K562 (cell line): ENCODE measurements at regions not wholly inside any gene's neighbourhood (a gene's known extent, or its start where the extent isn't known, plus 50 kb on each side); places are given as distances from the start of the nearest gene placed in this dataset.
A peak's percentile ranks its signal among the peaks of the same experiment; 100 is the strongest.

Experiments used
- ATAC-seq: fragments of 200-7000 bp; cut with Tn5 transposase; 3 replicates; pipeline ENCODE4 v1.9.1; 2020; ENCODE audit warnings: moderate library complexity
- BruUV-seq: library from RNA; stranded (reverse); fragments of 400-500 nt; replicated peaks from 2 replicates; lab custom pipeline; 2021; lab: Mats Ljungman, UMichigan
- CTCF ChIA-PET: fragments of 300-600 bp; formaldehyde crosslinking; extraction: SDS; loops from one replicate; lab custom pipeline; 2021; ENCODE audit warnings: low intra/inter-chr PET ratio; lab: Yijun Ruan, JAX
- POLR2A ChIA-PET: fragments of 300-600, 350-650 bp; sonication (Branson Sonifier 250); formaldehyde crosslinking; extraction: SDS; loops from one replicate; lab custom pipeline; 2021; ENCODE audit warnings: antibody characterized with exemption, inconsistent platforms; lab: Yijun Ruan, JAX
- DNase-seq, 4 experiments: peaks; one replicate each; pipeline versions ENCODE4 v3.0.0 to v3.0.0-alpha.2; 2011 to 2018; ENCODE audit warnings: low spot score in 3 of 4, mixed read lengths in 3 of 4; ENCODE audit errors: extremely low read depth in 1 of 4
- FAIRE-seq: peaks from 2 replicates; lab custom pipeline; 2011; peaks lifted over from hg19 to GRCh38; lab: Jason Lieb, UNC
- H2AFZ ChIP-seq: 2 replicates; pipeline ENCODE4 v1.6.0; 2011; ENCODE audit warnings: low read depth, low read length, control low read depth, inconsistent platforms
- H3K27ac ChIP-seq: fragments of 200-600 bp; 3 replicates; pipeline ENCODE4 v1.8.0; 2011; ENCODE audit warnings: low read depth, mild to moderate bottlenecking, control low read depth, inconsistent platforms, low read length, moderate library complexity, mixed read lengths; ENCODE audit errors: extremely low read depth
- H3K27me3 ChIP-seq, 2 experiments: fragments of 300-600 bp in 1 of 2; 2 replicates in 1 of 2; 3 replicates in 1 of 2; pipeline versions ENCODE4 v1.6.0 to v1.8.0; 2011; ENCODE audit warnings: inconsistent platforms in 2 of 2, low read length in 2 of 2, mild to moderate bottlenecking in 1 of 2, mixed read lengths in 1 of 2, moderate library complexity in 1 of 2; ENCODE audit not compliant: control insufficient read depth in 2 of 2, insufficient read depth in 2 of 2
- H3K36me3 ChIP-seq: fragments of 300-600 bp; 3 replicates; pipeline ENCODE4 v1.8.0; 2011; ENCODE audit warnings: mild to moderate bottlenecking, low read length, inconsistent platforms; ENCODE audit not compliant: control insufficient read depth, insufficient read depth
- H3K4me1 ChIP-seq, 2 experiments: fragments of 200-600 bp in 1 of 2; replicated peaks in 1 of 2; 2 replicates in 1 of 2; 3 replicates in 1 of 2; pipeline versions ENCODE4 v1.5.1 to v1.8.0; 2011; ENCODE audit warnings: inconsistent platforms in 2 of 2, low read length in 2 of 2, mild to moderate bottlenecking in 1 of 2, mixed read lengths in 1 of 2, moderate library complexity in 1 of 2; ENCODE audit not compliant: control insufficient read depth in 2 of 2, insufficient read depth in 2 of 2
- H3K4me2 ChIP-seq: 2 replicates; pipeline ENCODE4 v1.6.1; 2011; ENCODE audit warnings: low read length, control low read depth, inconsistent platforms, mixed read lengths; ENCODE audit not compliant: insufficient read depth
- H3K4me3 ChIP-seq: fragments of 200-600 bp; sonication (generic), shearing (Covaris generic); 2 replicates; pipeline ENCODE4 v1.5.1; 2016; ENCODE audit warnings: control low read depth, inconsistent platforms
- H3K79me2 ChIP-seq: fragments of 200-600 bp; 3 replicates; pipeline ENCODE4 v1.8.0; 2011; ENCODE audit warnings: low read length, inconsistent platforms; ENCODE audit not compliant: control insufficient read depth, insufficient read depth
- H3K9ac ChIP-seq, 2 experiments: 2 replicates each; pipeline versions ENCODE4 v1.6.0 to v1.6.1; 2011; ENCODE audit warnings: low read depth in 2 of 2, low read length in 2 of 2, control low read depth in 1 of 2, inconsistent platforms in 1 of 2, mild to moderate bottlenecking in 1 of 2, mixed read lengths in 1 of 2; ENCODE audit not compliant: insufficient read depth in 1 of 2
- H3K9me1 ChIP-seq: one replicate; pipeline ENCODE4 v1.6.0; 2011; ENCODE audit warnings: inconsistent platforms, mild to moderate bottlenecking, low read length, moderate library complexity; ENCODE audit not compliant: control insufficient read depth, insufficient read depth
- H3K9me3 ChIP-seq: replicated peaks from 2 replicates; pipeline ENCODE4 v1.5.1; 2011; ENCODE audit warnings: low read depth, low read length, inconsistent platforms; ENCODE audit not compliant: control insufficient read depth, insufficient read depth
- H4K20me1 ChIP-seq: replicated peaks from 2 replicates; pipeline ENCODE4 v1.6.1; 2011; ENCODE audit warnings: low read length, inconsistent platforms, mixed read lengths; ENCODE audit not compliant: control insufficient read depth, insufficient read depth
- BCL6 ChIP-seq: fragments of 250-450 bp; sonication (Bioruptor Pico); IDR thresholded peaks from 2 replicates; pipeline ENCODE4 v1.4.0; 2020
- BMI1 ChIP-seq: fragments of 150-350 bp; IDR thresholded peaks from 2 replicates; pipeline ENCODE4 v1.6.1; 2014; ENCODE audit warnings: low read length
- BRD4 ChIP-seq: fragments of 200-600 bp; sonication (generic); IDR thresholded peaks from 2 replicates; pipeline ENCODE4 v1.6.1; 2017; ENCODE audit warnings: inconsistent platforms
- CC2D1A ChIP-seq: fragments of 450-650 bp; IDR thresholded peaks from 2 replicates; pipeline ENCODE4 v1.6.1; 2017; ENCODE audit warnings: mild to moderate bottlenecking
- HBP1 ChIP-seq: fragments of 450-650 bp; formaldehyde crosslinking; IDR thresholded peaks from 2 replicates; pipeline ENCODE4 v1.4.0; 2022; ENCODE audit warnings: missing genetic modification characterization
- HMBOX1 ChIP-seq: sonication (generic); IDR thresholded peaks from 2 replicates; pipeline ENCODE4 v1.6.1; 2016
- HMGN3 ChIP-seq: IDR thresholded peaks from 2 replicates; pipeline ENCODE4 v1.6.1; 2011; ENCODE audit warnings: borderline replicate concordance, low read depth, mild to moderate bottlenecking, mixed read lengths, low read length; ENCODE audit not compliant: insufficient read length; ENCODE audit errors: extremely low read depth
- JUNB ChIP-seq: fragments of 450-650 bp; formaldehyde crosslinking; conservative IDR thresholded peaks from 2 replicates; pipeline ENCODE4 v1.4.0; 2020; ENCODE audit warnings: mild to moderate bottlenecking
- MED1 ChIP-seq: sonication (generic); formaldehyde crosslinking; IDR thresholded peaks from 2 replicates; pipeline ENCODE4 v1.8.1; 2023; ENCODE audit warnings: missing genetic modification reagents, borderline replicate concordance
- NCOR1 ChIP-seq: fragments of 450-650 bp; IDR thresholded peaks from 2 replicates; pipeline ENCODE4 v1.6.1; 2016; ENCODE audit warnings: mild to moderate bottlenecking, moderate library complexity
- PRMT5 ChIP-seq: sonication (generic); formaldehyde crosslinking; IDR thresholded peaks from 2 replicates; pipeline ENCODE4 v1.5.0; 2020; ENCODE audit warnings: missing genetic modification reagents
- SETDB1 ChIP-seq: IDR thresholded peaks from one replicate; pipeline ENCODE4 v1.6.1; 2012; ENCODE audit warnings: low read length, control low read depth, inconsistent platforms
- SRSF7 ChIP-seq: fragments of 200-400 bp; formaldehyde crosslinking; optimal IDR thresholded peaks from 2 replicates; pipeline ENCODE3; 2017; ENCODE audit warnings: mild to moderate bottlenecking, low read depth, low read length
- ZBTB2 ChIP-seq: fragments of 450-650 bp; IDR thresholded peaks from 2 replicates; pipeline ENCODE4 v1.6.1; 2016; ENCODE audit warnings: antibody characterized with exemption
- WGBS: fragments of 100-300 bp; shearing (Covaris generic); methylation state at CpG from one replicate; pipeline ENCODE4 v1.1.6; 2016; ENCODE audit warnings: low coverage, mixed read lengths; ENCODE audit not compliant: insufficient coverage; ENCODE audit errors: missing lambda C conversion rate; 5-methylcytosine and 5-hydroxymethylcytosine counted together
- in situ Hi-C: fragments of 300-500 bp; cut with MboI; formaldehyde crosslinking; loops from 4 replicates; pipeline ENCODE4 v1.15.0; 2018; ENCODE audit warnings: inconsistent platforms, mixed read lengths
- intact Hi-C: fragments of 100-400 bp; cut with micrococcal nuclease; formaldehyde crosslinking; loops from 2 replicates; pipeline ENCODE4 v1.14.2; 2022

- POLR2A ChIA-PET, result interaction anchor here (1.3 kb wide), 1 partner anchor 9 kb away, joined by 3 read pairs; no protein-coding TSS in a partner anchor
- in situ Hi-C loops, result no loop called here
- TF ChIP-seq HMBOX1 (peak; percentile 21; the same call in 1 of the 2 replicates), SRSF7 (no peak)
Observed at GRCh38 chr4:126361287-126361686, 1046.5 kb downstream of the FAT4 start.

GRCh38 chr4:126364311-126364911, 1049.7 kb downstream of the FAT4 start:
- FAIRE-seq, result no peak
- CTCF ChIA-PET, result no interaction called here
- TF ChIP-seq BRD4, result no peak
- TF ChIP-seq HMGN3, result no peak
- no peak for TF ChIP-seq ZBTB2
- no peak for TF ChIP-seq HBP1 (CRISPR knock-in tag)
- no peak for TF ChIP-seq NCOR1
- TF ChIP-seq MED1 (CRISPR knock-in tag), result no peak
- no peak for TF ChIP-seq PRMT5 (CRISPR knock-in tag)
- no peak for TF ChIP-seq CC2D1A
- TF ChIP-seq BMI1, result no peak
- TF ChIP-seq SETDB1, result no peak
- TF ChIP-seq BCL6 (CRISPR knock-in tag), result no peak
- TF ChIP-seq JUNB (CRISPR knock-in tag), result no peak

More at GRCh38 chr4:126361287-126361686, 1046.5 kb downstream of the FAT4 start:
- no peak overlapping the region for H2AFZ ChIP-seq
- no peaks in the 10 kb centered on the region for H3K9me3 ChIP-seq
- H3K4me2 ChIP-seq, result no peak overlapping the region
- H3K27ac ChIP-seq, result no peak overlapping the region
- 5% methylated on average over 4 of the region's 4 CpGs for WGBS
- BruUV-seq, result no TSS peak
- no peaks in the 10 kb centered on the region for H4K20me1 ChIP-seq
- intact Hi-C loops, result no loop called here
- DNase-seq (peak in 1 of 4 experiments; percentile 5), ATAC-seq (no peak), FAIRE-seq (no peak)
- H3K27me3 ChIP-seq, result no peaks in the 10 kb centered on the region
- H3K9me1 ChIP-seq, result no peaks in the 10 kb centered on the region
- no peaks in the 10 kb centered on the region for H3K4me1 ChIP-seq
- H3K4me3 ChIP-seq, result no peak overlapping the region
- no peak overlapping the region for H3K9ac ChIP-seq
- CTCF ChIA-PET, result no interaction called here
- no peaks in the 10 kb centered on the region for H3K79me2 ChIP-seq
- H3K36me3 ChIP-seq, result no peaks in the 10 kb centered on the region

More at GRCh38 chr4:126364311-126364911, 1049.7 kb downstream of the FAT4 start:
- ATAC-seq, result no peak
- no peaks in the 10 kb centered on the region for H4K20me1 ChIP-seq
- in situ Hi-C loops, result no loop called here
- DNase-seq, result no peak
- H3K4me3 ChIP-seq, result no peak overlapping the region
- intact Hi-C loops, result no loop called here
- H3K9me1 ChIP-seq, result no peaks in the 10 kb centered on the region
- WGBS, result 14% methylated on average over 1 of the region's 1 CpG
- no TSS peak for BruUV-seq
- H3K36me3 ChIP-seq, result no peaks in the 10 kb centered on the region
- no peaks in the 10 kb centered on the region for H3K9me3 ChIP-seq
- POLR2A ChIA-PET, result interaction anchor here (0.7 kb wide), 1 partner anchor 46 kb away, joined by 3 read pairs; no protein-coding TSS in a partner anchor
- no peaks in the 10 kb centered on the region for H3K79me2 ChIP-seq
- no peaks in the 10 kb centered on the region for H3K4me1 ChIP-seq
- H3K27me3 ChIP-seq, result no peaks in the 10 kb centered on the region
- no peak overlapping the region for H3K9ac ChIP-seq
- no peak overlapping the region for H3K4me2 ChIP-seq
- H2AFZ ChIP-seq, result no peak overlapping the region
- no peak overlapping the region for H3K27ac ChIP-seq
